OCI-LY7 (cell line): ENCODE measurements at regions not wholly inside any gene's neighbourhood (a gene's known extent, or its start where the extent isn't known, plus 50 kb on each side); places are given as distances from the start of the nearest gene placed in this dataset.

Experiments used
- CTCF ChIP-seq: fragments of 200-600 bp; sonication (generic); conservative IDR thresholded peaks from 2 replicates; pipeline ENCODE4 v1.5.1; 2014; ENCODE audit warnings: mild to moderate bottlenecking, antibody characterized with exemption, low read length, moderate library complexity, mixed read lengths
- EZH2phosphoT487 ChIP-seq: fragments of 200-600 bp; sonication (generic); IDR thresholded peaks from 2 replicates; pipeline ENCODE4 v1.6.1; 2018; ENCODE audit warnings: low read depth, borderline replicate concordance, mild to moderate bottlenecking, mixed run types, antibody characterized with exemption, low read length, moderate library complexity, mixed read lengths

- TF ChIP-seq CTCF (no peak), EZH2phosphoT487 (no peak)
Observed at GRCh38 chr1:83725735-83726360, 273.1 kb downstream of the TTLL7 start.
